AG09309 (cell line): ENCODE measurements at regions not wholly inside any gene's neighbourhood (a gene's known extent, or its start where the extent isn't known, plus 50 kb on each side); places are given as distances from the start of the nearest gene placed in this dataset.
A peak's percentile ranks its signal among the peaks of the same experiment; 100 is the strongest.

Source experiments
- DNase-seq: peaks from one replicate; pipeline ENCODE4 v3.0.0-alpha.2; 2010; ENCODE audit warnings: low read depth
- H3K4me3 ChIP-seq: 2 replicates; pipeline ENCODE4 v1.5.1; 2011; ENCODE audit warnings: mild to moderate bottlenecking, low read depth, low read length, moderate library complexity; ENCODE audit not compliant: control insufficient read depth
- CTCF ChIP-seq: IDR thresholded peaks from 2 replicates; pipeline ENCODE4 v1.5.1; 2011; ENCODE audit warnings: mild to moderate bottlenecking, low read depth, low read length, inconsistent platforms; ENCODE audit not compliant: insufficient read depth, control insufficient read depth; ENCODE audit errors: missing control alignments

- no peak for DNase-seq
These were observed 83.2 kb upstream of the EYA2 start for GRCh38 chr20:46811224-46812084.

GRCh38 chr20:46814366-46815232, 80.0 kb upstream of the EYA2 start:
- H3K4me3 ChIP-seq, result no peak overlapping the region
- peak; percentile 31 for DNase-seq
- TF ChIP-seq CTCF, result no peak

More at GRCh38 chr20:46811224-46812084, 83.2 kb upstream of the EYA2 start:
- no peak for TF ChIP-seq CTCF
- no peak overlapping the region for H3K4me3 ChIP-seq

GRCh38 chr20:46816097-46816496, 78.5 kb upstream of the EYA2 start:
- TF ChIP-seq CTCF, result no peak
- no peak overlapping the region for H3K4me3 ChIP-seq
- DNase-seq, result no peak

GRCh38 chr20:46816886-46817638, 77.6 kb upstream of the EYA2 start:
- H3K4me3 ChIP-seq, result no peak overlapping the region
- no peak for TF ChIP-seq CTCF
- DNase-seq, result no peak

GRCh38 chr20:46820682-46821081, 74.0 kb upstream of the EYA2 start:
- DNase-seq, result no peak
- H3K4me3 ChIP-seq, result no peak overlapping the region
- no peak for TF ChIP-seq CTCF

- no peak for TF ChIP-seq CTCF
- no peak for DNase-seq
- no peak overlapping the region for H3K4me3 ChIP-seq
These were observed 71.3 kb upstream of the EYA2 start for GRCh38 chr20:46823271-46823751.
